ENCODE measurements at regions not wholly inside any gene's neighbourhood (a gene's known extent, or its start where the extent isn't known, plus 50 kb on each side); places are given as distances from the start of the nearest gene placed in this dataset.

DNA sequence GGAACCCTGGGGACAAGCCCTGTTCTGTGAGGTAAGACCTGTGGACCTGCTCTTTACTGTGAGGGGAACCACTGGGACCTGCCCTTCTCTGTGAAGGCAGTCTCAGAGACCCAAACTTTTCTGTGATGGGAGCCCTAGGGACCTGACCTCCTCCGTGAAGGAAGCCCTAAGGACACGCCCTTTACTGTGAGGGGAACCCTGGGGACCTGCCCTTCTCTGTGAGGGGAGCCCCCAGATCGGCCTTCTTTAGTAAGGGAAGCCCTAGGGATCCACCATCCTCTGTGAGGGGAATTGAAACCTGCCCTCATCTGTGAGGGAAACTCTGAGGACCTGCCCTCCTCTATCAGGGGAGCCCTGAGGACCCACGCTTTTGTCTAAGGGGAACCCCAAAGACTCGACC lies 343.5 kb downstream of the UQCRFS1 start:
- TF ChIP-seq POLR2A (IDR thresholded peaks at IDR 0.05), result no peak
- no peak for TF ChIP-seq CTCF (IDR thresholded peaks at IDR 0.05)
